ENCODE measurements at regions not wholly inside any gene's neighbourhood (a gene's known extent, or its start where the extent isn't known, plus 50 kb on each side); places are given as distances from the start of the nearest gene placed in this dataset.

GRCh38 chr4:13142726-13143125, 341.4 kb downstream of the RAB28 start:
- TF ChIP-seq, protein P1, sequence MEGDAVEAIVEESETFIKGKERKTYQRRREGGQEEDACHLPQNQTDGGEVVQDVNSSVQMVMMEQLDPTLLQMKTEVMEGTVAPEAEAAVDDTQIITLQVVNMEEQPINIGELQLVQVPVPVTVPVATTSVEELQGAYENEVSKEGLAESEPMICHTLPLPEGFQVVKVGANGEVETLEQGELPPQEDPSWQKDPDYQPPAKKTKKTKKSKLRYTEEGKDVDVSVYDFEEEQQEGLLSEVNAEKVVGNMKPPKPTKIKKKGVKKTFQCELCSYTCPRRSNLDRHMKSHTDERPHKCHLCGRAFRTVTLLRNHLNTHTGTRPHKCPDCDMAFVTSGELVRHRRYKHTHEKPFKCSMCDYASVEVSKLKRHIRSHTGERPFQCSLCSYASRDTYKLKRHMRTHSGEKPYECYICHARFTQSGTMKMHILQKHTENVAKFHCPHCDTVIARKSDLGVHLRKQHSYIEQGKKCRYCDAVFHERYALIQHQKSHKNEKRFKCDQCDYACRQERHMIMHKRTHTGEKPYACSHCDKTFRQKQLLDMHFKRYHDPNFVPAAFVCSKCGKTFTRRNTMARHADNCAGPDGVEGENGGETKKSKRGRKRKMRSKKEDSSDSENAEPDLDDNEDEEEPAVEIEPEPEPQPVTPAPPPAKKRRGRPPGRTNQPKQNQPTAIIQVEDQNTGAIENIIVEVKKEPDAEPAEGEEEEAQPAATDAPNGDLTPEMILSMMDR (IDR thresholded peaks at IDR 0.05; ENCODE audit: low read depth, low read length) = no peak
- no peak overlapping the region for H3K4me3 ChIP-seq (ENCODE audit: low read depth, low read length)

DNA sequence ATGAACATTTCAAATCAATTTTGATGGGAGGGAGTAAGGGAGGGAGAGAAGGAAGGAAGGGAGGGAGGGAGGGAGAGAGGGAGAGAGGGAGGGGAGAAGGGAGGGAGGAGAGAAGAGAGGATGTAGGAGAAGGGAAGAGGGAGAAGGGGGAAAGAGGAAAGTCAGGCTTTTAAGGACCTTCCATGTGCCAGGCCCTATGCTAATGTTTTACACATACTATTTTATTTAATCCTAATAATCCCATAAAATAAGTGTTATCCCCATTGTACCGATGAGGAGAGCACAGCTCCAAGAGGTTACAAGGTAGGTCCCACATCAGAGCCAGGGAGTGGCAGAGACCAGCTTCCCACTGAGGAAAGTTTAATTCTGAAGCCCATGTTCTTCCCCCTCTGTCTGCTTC, 341.9 kb downstream of the RAB28 start:
- TF ChIP-seq, protein P1 (IDR thresholded peaks at IDR 0.05; ENCODE audit: low read depth, low read length) = no peak
- H3K4me3 ChIP-seq (ENCODE audit: low read depth, low read length) = no peak overlapping the region

DNA sequence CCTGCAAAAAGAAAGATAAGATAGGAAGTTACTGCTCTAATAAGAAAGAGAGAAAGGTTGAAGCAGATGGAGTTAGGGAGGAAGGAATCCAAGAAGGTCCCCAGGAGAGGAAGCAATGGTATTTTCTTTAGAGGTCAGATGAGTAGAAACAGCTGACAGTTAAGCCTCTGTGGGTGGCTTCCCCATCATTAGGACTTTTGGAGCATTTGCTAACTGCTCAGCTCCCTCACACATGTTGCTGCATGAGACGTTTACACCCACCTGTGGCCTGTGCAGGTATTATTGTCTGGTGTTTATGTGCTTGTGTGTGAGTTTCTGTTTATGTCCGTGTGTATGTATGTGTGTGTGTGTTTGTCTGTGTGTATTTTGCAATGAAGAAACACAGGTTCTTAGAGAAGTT, 346.8 kb downstream of the RAB28 start:
- no peak overlapping the region for H3K4me3 ChIP-seq (ENCODE audit: low read depth, low read length)
- TF ChIP-seq, protein P1 (IDR thresholded peaks at IDR 0.05; ENCODE audit: low read depth, low read length) = no peak

DNA sequence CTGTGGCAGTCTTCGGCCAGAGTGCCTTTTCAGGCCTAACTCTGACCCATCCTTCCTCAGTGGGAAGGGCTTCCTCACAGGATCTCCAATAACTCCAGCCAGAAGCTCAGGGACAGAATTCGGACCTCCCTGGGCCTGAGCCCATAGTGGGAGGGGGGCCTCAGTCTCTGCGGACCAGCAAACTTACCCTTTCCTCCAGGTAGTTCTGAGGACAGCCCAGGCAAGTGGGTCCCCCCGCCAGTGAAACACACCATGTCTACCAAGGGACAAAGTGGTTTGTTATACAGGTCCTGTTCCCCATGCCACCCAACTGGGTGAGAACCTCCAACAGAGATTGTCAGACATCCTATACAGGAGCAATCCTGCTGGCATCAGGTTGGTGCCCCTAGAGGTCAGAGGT, 350.4 kb downstream of the RAB28 start:
- H3K4me3 ChIP-seq (ENCODE audit: low read depth, low read length) = no peak overlapping the region
- TF ChIP-seq, protein P1 (IDR thresholded peaks at IDR 0.05; ENCODE audit: low read depth, low read length) = no peak

GRCh38 chr4:13130848-13131247, 353.3 kb downstream of the RAB28 start:
- TF ChIP-seq, protein P1 (IDR thresholded peaks at IDR 0.05; ENCODE audit: low read depth, low read length) = no peak
- no peak overlapping the region for H3K4me3 ChIP-seq (ENCODE audit: low read depth, low read length)

DNA sequence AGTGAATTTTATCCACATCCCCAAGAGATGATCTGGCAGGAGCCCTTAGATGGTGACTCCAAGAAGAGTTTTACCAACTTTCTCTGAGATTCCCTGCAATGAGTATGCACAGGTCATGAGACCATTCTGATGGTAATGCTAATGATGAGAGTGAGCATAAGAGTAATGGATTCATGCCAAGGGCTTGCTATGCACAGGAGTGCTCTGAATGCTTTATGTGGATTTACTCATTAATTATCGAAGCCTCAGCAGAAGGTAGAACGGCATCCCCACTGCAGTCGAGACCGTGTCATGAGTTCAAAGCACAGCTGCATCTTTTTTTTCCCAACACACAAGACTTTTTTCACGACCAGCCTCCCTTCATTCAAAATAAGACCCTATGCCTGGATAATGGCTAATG, 355.0 kb downstream of the RAB28 start:
- no peak overlapping the region for H3K4me3 ChIP-seq (ENCODE audit: low read depth, low read length)
- TF ChIP-seq, protein P1 (IDR thresholded peaks at IDR 0.05; ENCODE audit: low read depth, low read length) = no peak

DNA sequence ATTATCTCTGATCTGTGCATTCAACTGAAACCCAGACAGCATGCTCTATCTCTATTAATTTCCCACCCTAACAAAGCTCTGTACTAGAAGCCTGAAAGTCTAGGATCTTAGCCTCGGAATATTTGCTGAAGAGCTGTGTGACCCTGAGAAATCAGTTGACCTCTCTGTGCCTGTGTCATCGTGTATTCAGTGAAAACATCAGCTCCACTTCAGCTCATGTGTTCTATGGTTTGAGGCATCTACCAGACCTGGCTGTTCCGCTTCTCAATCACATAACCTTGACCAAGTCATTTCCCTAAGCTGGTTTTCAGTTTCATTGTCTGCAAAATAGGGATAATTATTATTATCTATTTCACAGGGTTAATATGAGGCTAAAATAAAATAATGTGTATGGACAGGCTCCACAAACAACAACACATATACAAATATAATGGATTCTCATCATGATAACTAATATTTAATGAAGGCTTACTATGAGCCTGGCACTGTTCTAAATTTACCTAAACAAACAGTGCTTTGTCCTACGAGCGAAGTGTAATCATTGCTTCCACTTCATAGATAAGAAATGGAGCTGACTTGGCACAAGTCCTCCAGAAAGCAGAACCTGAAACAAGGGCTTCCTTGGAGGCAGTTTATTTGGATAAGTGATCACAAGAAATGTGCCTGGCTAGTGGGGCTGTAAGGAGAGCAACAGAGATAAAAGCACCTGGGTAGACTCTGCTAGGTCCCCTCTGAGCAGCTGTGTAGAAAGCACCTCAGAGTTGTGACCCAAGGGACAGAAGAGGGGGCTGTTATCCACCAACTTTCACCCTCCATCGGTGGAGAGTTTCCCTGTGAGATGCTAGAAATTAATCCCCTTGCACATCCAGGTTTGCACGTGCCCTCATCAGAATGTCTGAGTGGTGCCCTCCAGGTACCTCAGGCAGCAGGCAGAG, 356.9 kb downstream of the RAB28 start:
- H3K4me3 ChIP-seq (ENCODE audit: low read depth, low read length) = no peak overlapping the region

More for the DNA sequence above, 356.9 kb downstream of the RAB28 start:
- TF ChIP-seq, protein P1 (IDR thresholded peaks at IDR 0.05; ENCODE audit: low read depth, low read length) = no peak
